Osteoblast (primary cell): ENCODE measurements at regions not wholly inside any gene's neighbourhood (a gene's known extent, or its start where the extent isn't known, plus 50 kb on each side); places are given as distances from the start of the nearest gene placed in this dataset.

Experiments
- DNase-seq: peaks from one replicate; pipeline ENCODE4 v3.0.0; 2011; ENCODE audit warnings: low spot score, mixed read lengths; ENCODE audit not compliant: insufficient read length; ENCODE audit errors: missing footprints
- H2AFZ ChIP-seq: 2 replicates; pipeline ENCODE4 v1.6.0; 2011; ENCODE audit warnings: mild to moderate bottlenecking, low read length
- H3K27ac ChIP-seq: 2 replicates; pipeline ENCODE4 v1.5.1; 2011; ENCODE audit warnings: mild to moderate bottlenecking, low read depth, low read length, moderate library complexity
- H3K27me3 ChIP-seq: 2 replicates; pipeline ENCODE4 v1.6.0; 2012; ENCODE audit warnings: mild to moderate bottlenecking, control low read depth, inconsistent platforms, low read length, moderate library complexity; ENCODE audit not compliant: insufficient read depth
- H3K36me3 ChIP-seq: 2 replicates; pipeline ENCODE4 v1.5.1; 2011; ENCODE audit warnings: mild to moderate bottlenecking, low read length, control low read depth, moderate library complexity; ENCODE audit not compliant: insufficient read depth
- H3K4me1 ChIP-seq: 2 replicates; pipeline ENCODE4 v1.5.1; 2011; ENCODE audit warnings: mild to moderate bottlenecking, low read length, control low read depth, moderate library complexity; ENCODE audit not compliant: insufficient read depth
- H3K4me2 ChIP-seq: 2 replicates; pipeline ENCODE4 v1.6.0; 2011; ENCODE audit warnings: mild to moderate bottlenecking, low read length; ENCODE audit not compliant: insufficient read depth
- H3K4me3 ChIP-seq: fragments of 200-600 bp; sonication (generic); 3 replicates; pipeline ENCODE4 v1.5.1; 2012; ENCODE audit warnings: mild to moderate bottlenecking, low read length, inconsistent platforms; ENCODE audit not compliant: insufficient read depth
- H3K79me2 ChIP-seq: 2 replicates; pipeline ENCODE4 v1.6.0; 2012; ENCODE audit warnings: mild to moderate bottlenecking, low read length, control low read depth, inconsistent platforms; ENCODE audit not compliant: insufficient read depth
- H3K9me3 ChIP-seq: 2 replicates; pipeline ENCODE4 v1.5.1; 2011; ENCODE audit warnings: low read depth, low read length, control low read depth
- H4K20me1 ChIP-seq: 2 replicates; pipeline ENCODE4 v1.6.0; 2012; ENCODE audit warnings: mild to moderate bottlenecking, low read length, control low read depth; ENCODE audit not compliant: insufficient read depth
- TF ChIP-seq, protein P1 (sequence below): IDR thresholded peaks from 2 replicates; pipeline ENCODE4 v1.5.1; 2011; ENCODE audit warnings: mild to moderate bottlenecking, low read depth, low read length, moderate library complexity; ENCODE audit errors: extremely low read depth

- Histone ChIP-seq H4K20me1 (no peaks in the 10 kb centered on the region), H3K9me3 (no peaks in the 10 kb centered on the region), H3K27ac (no peak overlapping the region), H2AFZ (no peak overlapping the region), H3K4me3 (no peak overlapping the region), H3K4me2 (no peak overlapping the region), H3K27me3 (no peaks in the 10 kb centered on the region), H3K36me3 (no peaks in the 10 kb centered on the region), H3K79me2 (no peaks in the 10 kb centered on the region), H3K4me1 (no peaks in the 10 kb centered on the region)
- DNase-seq: no peak
- TF ChIP-seq, protein P1, sequence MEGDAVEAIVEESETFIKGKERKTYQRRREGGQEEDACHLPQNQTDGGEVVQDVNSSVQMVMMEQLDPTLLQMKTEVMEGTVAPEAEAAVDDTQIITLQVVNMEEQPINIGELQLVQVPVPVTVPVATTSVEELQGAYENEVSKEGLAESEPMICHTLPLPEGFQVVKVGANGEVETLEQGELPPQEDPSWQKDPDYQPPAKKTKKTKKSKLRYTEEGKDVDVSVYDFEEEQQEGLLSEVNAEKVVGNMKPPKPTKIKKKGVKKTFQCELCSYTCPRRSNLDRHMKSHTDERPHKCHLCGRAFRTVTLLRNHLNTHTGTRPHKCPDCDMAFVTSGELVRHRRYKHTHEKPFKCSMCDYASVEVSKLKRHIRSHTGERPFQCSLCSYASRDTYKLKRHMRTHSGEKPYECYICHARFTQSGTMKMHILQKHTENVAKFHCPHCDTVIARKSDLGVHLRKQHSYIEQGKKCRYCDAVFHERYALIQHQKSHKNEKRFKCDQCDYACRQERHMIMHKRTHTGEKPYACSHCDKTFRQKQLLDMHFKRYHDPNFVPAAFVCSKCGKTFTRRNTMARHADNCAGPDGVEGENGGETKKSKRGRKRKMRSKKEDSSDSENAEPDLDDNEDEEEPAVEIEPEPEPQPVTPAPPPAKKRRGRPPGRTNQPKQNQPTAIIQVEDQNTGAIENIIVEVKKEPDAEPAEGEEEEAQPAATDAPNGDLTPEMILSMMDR: no peak
Observed at GRCh38 chr5:2598503-2598902, 153.0 kb downstream of the IRX2 start.

DNA sequence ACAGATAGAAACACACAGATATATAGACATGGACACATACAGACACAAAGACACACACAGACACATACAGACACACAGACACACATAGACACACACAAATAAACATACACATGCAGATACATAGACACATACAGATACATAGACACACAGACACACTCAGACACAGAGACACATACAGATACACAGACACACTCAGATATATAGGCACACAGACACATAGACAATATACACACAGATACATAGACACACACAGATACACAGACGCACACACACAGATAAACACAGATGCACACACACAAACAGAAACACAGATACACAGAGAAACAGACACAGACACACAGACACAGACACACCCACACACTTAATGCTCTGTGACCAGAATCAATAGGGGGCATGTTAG is 156.8 kb downstream of the IRX2 start:
- TF ChIP-seq, protein P1: no peak
- no peak overlapping the region for H3K27ac ChIP-seq
- no peak overlapping the region for H3K4me3 ChIP-seq
- H3K36me3 ChIP-seq: no peaks in the 10 kb centered on the region
- H3K9me3 ChIP-seq: no peaks in the 10 kb centered on the region
- no peaks in the 10 kb centered on the region for H3K27me3 ChIP-seq
- H4K20me1 ChIP-seq: no peaks in the 10 kb centered on the region
- H3K4me1 ChIP-seq: no peaks in the 10 kb centered on the region
- H2AFZ ChIP-seq: no peak overlapping the region
- no peaks in the 10 kb centered on the region for H3K79me2 ChIP-seq
- H3K4me2 ChIP-seq: no peak overlapping the region
- DNase-seq: no peak

GRCh38 chr5:2592766-2593165 is 158.7 kb downstream of the IRX2 start:
- Histone ChIP-seq H2AFZ (no peak overlapping the region), H3K4me2 (no peak overlapping the region), H3K27ac (no peak overlapping the region), H3K79me2 (no peaks in the 10 kb centered on the region), H3K36me3 (no peaks in the 10 kb centered on the region), H3K9me3 (no peaks in the 10 kb centered on the region), H4K20me1 (no peaks in the 10 kb centered on the region), H3K4me3 (no peak overlapping the region), H3K27me3 (no peaks in the 10 kb centered on the region), H3K4me1 (no peaks in the 10 kb centered on the region)
- DNase-seq: no peak
- TF ChIP-seq, protein P1: no peak

DNA sequence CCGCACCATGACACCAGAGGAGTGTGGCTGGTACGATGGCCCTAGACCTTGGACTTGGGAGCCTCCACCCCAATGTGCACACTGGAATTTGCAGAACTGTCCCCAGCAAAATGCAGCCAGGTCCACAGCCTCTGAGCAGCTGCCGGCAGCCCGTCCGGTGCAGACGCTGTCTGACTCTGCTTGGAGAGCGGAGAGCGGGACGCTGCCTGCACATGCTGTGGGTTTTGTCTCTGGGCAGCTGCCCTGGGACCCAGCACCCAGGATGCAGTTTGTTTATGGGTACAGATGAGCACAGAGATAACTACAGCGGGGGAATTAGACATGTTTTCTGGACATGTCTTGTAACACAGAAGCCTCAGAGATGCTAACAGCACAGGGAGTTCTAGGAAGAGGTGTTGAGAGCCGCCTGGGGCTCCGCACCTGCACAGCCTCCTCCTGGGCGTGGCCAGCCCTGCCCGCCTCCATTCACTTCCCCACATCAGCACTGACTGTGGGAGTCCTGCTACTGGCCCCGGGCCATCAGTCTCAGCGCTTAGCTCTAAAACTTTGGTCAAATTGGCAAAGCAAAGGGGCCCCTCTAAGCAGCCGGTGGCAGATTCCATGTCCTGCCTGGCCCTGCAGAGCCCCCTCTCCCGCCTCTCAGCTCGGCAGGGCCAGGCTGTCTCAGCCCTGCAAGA is 159.6 kb downstream of the IRX2 start:
- no peak for DNase-seq
- H2AFZ ChIP-seq: no peak overlapping the region
- no peaks in the 10 kb centered on the region for H4K20me1 ChIP-seq
- H3K4me1 ChIP-seq: no peaks in the 10 kb centered on the region
- no peak overlapping the region for H3K4me3 ChIP-seq
- H3K9me3 ChIP-seq: no peaks in the 10 kb centered on the region
- H3K36me3 ChIP-seq: no peaks in the 10 kb centered on the region
- H3K4me2 ChIP-seq: no peak overlapping the region
- TF ChIP-seq, protein P1: no peak
- H3K27ac ChIP-seq: no peak overlapping the region
- H3K27me3 ChIP-seq: no peaks in the 10 kb centered on the region
- no peaks in the 10 kb centered on the region for H3K79me2 ChIP-seq
